Activated CD4-positive, alpha-beta T cell treated with anti-CD3 and anti-CD28 coated beads, Interleukin-2, amount 50 U/mL, for 48 hours (primary cell): ENCODE measurements at regions not wholly inside any gene's neighbourhood (a gene's known extent, or its start where the extent isn't known, plus 50 kb on each side); places are given as distances from the start of the nearest gene placed in this dataset.
"Not testable (repeated sequence)": the region's sequence is repeated elsewhere in the genome, so short reads cannot be mapped to it uniquely, and the experiment has no call there.

Experiments used
- DNase-seq, 2 experiments: peaks; one replicate each; pipeline ENCODE4 v3.0.0-alpha.2; 2020

DNA sequence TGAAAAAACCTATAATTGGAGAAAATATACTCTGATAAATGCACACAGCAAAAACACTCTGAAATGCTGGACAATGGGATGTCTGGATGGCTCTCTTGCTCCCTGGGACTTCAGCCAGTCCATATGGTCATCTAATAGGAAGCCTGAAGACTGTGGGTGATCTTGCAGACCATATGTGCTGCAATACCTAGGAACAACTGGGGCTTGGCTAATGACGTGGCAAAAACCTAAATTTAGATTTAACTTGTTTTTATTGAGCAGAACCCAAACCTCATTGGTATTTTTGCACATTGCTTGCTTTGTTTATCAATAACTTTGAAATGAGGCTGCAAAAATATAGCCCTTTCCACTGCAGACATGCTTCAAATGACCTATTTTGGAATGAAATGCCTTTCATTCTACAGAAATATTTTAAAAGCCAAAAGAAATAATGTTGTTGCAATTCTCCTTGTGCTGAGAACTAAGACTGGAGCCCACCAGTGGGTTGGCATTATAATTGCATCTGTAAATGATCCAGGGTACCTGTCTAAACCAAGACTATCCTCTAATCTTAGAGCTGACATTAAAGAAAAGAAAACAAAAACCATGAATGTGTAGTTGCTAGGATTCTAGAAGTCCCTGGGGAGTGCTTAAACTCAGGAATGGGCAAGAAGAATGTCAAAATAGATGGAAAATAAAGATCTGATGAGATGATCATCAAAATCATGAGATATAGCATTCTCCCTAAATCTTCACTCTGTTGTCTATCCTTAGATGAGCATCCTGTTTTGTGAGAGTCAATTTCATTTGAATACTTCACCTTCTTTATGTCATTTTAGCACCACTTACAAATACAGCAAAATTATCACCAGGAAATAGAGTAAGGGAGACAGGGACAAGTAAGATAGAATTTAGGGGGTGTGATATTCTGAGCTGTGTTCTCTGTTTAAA lies 152.1 kb upstream of the RIMS1 start:
- no peak for DNase-seq

- no peak for DNase-seq
These were observed 148.4 kb upstream of the RIMS1 start for GRCh38 chr6:71737953-71738352.

GRCh38 chr6:71745525-71745924 lies 140.8 kb upstream of the RIMS1 start:
- no peak for DNase-seq

GRCh38 chr6:71766146-71766760 lies 120.1 kb upstream of the RIMS1 start:
- DNase-seq, result no peak

DNA sequence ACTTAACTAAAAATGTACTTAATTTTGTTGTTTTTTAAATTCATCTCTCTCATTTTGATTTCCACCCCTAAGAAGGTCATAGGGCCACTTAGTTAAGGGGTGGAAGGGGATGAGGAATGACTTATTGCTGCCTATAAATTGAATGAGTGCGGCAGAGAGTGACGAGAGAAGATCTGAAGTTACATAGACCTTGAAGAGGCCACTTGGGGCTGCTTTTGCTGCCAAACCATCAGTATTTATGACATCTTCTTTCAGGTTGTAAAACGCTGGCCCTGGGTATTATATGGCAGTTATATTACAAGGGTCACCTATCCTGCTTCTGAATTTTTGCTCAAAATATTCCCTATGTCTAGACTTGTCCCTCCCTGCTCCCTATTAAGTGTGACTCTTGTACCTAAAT lies 119.6 kb upstream of the RIMS1 start:
- no peak for DNase-seq

GRCh38 chr6:71768356-71768755 lies 118.0 kb upstream of the RIMS1 start:
- DNase-seq, result no peak

- no peak for DNase-seq
These were observed 77.5 kb upstream of the RIMS1 start for GRCh38 chr6:71808865-71809264.

GRCh38 chr6:71810880-71811279 lies 75.5 kb upstream of the RIMS1 start:
- no peak for DNase-seq

DNA sequence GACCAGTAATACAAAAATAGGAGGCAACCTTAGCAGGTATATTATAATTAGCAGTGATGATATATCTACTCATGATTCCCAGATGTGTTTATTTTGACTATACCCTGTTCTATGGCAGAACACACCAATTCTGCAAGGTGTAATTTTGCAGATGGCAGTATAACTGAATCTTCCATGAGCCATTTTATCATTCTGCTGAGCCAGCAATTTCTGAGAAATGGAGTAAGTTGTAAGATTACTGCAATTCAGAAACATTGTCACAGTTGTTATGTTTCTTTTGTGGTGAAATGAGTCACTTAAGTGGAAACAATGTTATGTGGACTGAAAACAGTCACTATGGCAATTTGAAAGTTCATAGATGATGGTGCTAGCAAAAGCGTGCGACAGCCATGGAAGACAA lies 63.7 kb upstream of the RIMS1 start:
- no peak for DNase-seq

- not testable (repeated sequence) for DNase-seq
These were observed 54.1 kb upstream of the RIMS1 start for GRCh38 chr6:71832110-71832764.
